ENCODE measurements at regions not wholly inside any gene's neighbourhood (a gene's known extent, or its start where the extent isn't known, plus 50 kb on each side); places are given as distances from the start of the nearest gene placed in this dataset.

DNA sequence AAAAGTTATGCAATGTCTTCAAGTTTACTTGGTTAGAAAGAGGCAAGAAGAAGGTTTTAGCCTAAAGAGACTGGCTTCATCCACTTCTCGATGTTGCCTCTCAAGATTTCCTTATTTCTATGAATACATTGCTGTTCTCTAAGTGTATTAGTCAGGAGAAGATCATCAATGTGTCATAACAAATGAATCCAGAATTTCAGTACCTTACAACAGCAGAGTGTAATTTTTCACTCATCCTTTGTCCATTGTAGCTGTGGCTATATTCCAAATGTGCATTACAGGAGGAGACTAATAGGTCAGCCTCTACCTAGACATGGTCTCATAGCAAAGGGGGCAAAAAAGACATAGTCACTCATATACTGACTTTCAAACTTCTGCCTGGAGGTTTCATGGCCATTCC is 579.1 kb downstream of the PRKD1 start (continued):
- TF ChIP-seq TFAP4 (CRISPR knock-in tag; IDR thresholded peaks at IDR 0.05; ENCODE audit: borderline replicate concordance): no peak
- TF ChIP-seq SP1 (CRISPR knock-in tag; IDR thresholded peaks at IDR 0.05): no peak
- no peak for TF ChIP-seq SIN3B (IDR thresholded peaks at IDR 0.05; ENCODE audit: low read depth)
- TF ChIP-seq ATF7 (IDR thresholded peaks at IDR 0.05): no peak
- no peak for TF ChIP-seq ZNF121 (CRISPR knock-in tag; conservative IDR thresholded peaks at IDR 0.05)
- TF ChIP-seq CREB1 (IDR thresholded peaks at IDR 0.05): no peak
- TF ChIP-seq CREB1 (CRISPR knock-in tag; IDR thresholded peaks at IDR 0.05): no peak
- TF ChIP-seq HEY1 (CRISPR knock-in tag; IDR thresholded peaks at IDR 0.05; ENCODE audit: borderline replicate concordance): no peak
- TF ChIP-seq SREBF1 (IDR thresholded peaks at IDR 0.05; ENCODE audit: borderline replicate concordance, low read depth, low read length): no peak

GRCh38 chr14:29350496-29350895 is 577.2 kb downstream of the PRKD1 start:
- no TSS peak for BruUV-seq (replicated peaks)
- FAIRE-seq: no peak
- no peaks in the 10 kb centered on the region for H3K36me3 ChIP-seq (ENCODE audit: control insufficient read depth, insufficient read depth, low read length)
- no peaks in the 10 kb centered on the region for H3K27me3 ChIP-seq (ENCODE audit: control insufficient read depth in 2 of 2, insufficient read depth in 2 of 2, low read length in 2 of 2)
- no peak overlapping the region for H3K27ac ChIP-seq (ENCODE audit: extremely low read depth, low read depth, low read length)
- no peaks in the 10 kb centered on the region for H3K79me2 ChIP-seq (ENCODE audit: control insufficient read depth, insufficient read depth, low read length)
- TF ChIP-seq, protein P1, sequence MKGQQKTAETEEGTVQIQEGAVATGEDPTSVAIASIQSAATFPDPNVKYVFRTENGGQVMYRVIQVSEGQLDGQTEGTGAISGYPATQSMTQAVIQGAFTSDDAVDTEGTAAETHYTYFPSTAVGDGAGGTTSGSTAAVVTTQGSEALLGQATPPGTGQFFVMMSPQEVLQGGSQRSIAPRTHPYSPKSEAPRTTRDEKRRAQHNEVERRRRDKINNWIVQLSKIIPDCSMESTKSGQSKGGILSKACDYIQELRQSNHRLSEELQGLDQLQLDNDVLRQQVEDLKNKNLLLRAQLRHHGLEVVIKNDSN (CRISPR knock-in tag; IDR thresholded peaks at IDR 0.05): no peak
- TF ChIP-seq HCFC1 (IDR thresholded peaks at IDR 0.05; ENCODE audit: low read depth, low read length): no peak
- TF ChIP-seq ARHGAP35 (IDR thresholded peaks at IDR 0.05; ENCODE audit: partially characterized antibody): no peak
- TF ChIP-seq, protein P2, sequence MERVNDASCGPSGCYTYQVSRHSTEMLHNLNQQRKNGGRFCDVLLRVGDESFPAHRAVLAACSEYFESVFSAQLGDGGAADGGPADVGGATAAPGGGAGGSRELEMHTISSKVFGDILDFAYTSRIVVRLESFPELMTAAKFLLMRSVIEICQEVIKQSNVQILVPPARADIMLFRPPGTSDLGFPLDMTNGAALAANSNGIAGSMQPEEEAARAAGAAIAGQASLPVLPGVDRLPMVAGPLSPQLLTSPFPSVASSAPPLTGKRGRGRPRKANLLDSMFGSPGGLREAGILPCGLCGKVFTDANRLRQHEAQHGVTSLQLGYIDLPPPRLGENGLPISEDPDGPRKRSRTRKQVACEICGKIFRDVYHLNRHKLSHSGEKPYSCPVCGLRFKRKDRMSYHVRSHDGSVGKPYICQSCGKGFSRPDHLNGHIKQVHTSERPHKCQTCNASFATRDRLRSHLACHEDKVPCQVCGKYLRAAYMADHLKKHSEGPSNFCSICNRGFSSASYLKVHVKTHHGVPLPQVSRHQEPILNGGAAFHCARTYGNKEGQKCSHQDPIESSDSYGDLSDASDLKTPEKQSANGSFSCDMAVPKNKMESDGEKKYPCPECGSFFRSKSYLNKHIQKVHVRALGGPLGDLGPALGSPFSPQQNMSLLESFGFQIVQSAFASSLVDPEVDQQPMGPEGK (CRISPR knock-in tag; IDR thresholded peaks at IDR 0.05; ENCODE audit: borderline replicate concordance): no peak
- no peak for TF ChIP-seq JUNB (CRISPR knock-in tag; conservative IDR thresholded peaks at IDR 0.05)
- TF ChIP-seq ZBED1 (IDR thresholded peaks at IDR 0.05): no peak
- TF ChIP-seq, protein P3, sequence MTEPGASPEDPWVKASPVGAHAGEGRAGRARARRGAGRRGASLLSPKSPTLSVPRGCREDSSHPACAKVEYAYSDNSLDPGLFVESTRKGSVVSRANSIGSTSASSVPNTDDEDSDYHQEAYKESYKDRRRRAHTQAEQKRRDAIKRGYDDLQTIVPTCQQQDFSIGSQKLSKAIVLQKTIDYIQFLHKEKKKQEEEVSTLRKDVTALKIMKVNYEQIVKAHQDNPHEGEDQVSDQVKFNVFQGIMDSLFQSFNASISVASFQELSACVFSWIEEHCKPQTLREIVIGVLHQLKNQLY (CRISPR knock-in tag; conservative IDR thresholded peaks at IDR 0.05): no peak
- TF ChIP-seq L3MBTL2 (IDR thresholded peaks at IDR 0.05): no peak
- no peak for TF ChIP-seq TEAD1 (CRISPR knock-in tag; IDR thresholded peaks at IDR 0.05)
- TF ChIP-seq RAD51 (IDR thresholded peaks at IDR 0.05; ENCODE audit: borderline replicate concordance, low read depth): no peak
- TF ChIP-seq FOXK2 (conservative IDR thresholded peaks at IDR 0.05 in 1 of 2, IDR thresholded peaks at IDR 0.05 in 1 of 2; ENCODE audit: low read depth in 2 of 2): no peak
- 0% methylated on average over 3 of the region's 3 CpGs for WGBS (ENCODE audit: insufficient coverage, low coverage, missing lambda C conversion rate)
- H3K4me1 ChIP-seq (replicated peaks in 1 of 2; ENCODE audit: control insufficient read depth in 2 of 2, insufficient read depth in 2 of 2, low read length in 2 of 2): no peaks in the 10 kb centered on the region
- ChIA-PET CTCF (ENCODE audit: low intra/inter-chr PET ratio) (no interaction called here), POLR2A (no interaction called here)
- H3K9me3 ChIP-seq (replicated peaks; ENCODE audit: control insufficient read depth, insufficient read depth, low read depth, low read length): no peaks in the 10 kb centered on the region
- H4K20me1 ChIP-seq (replicated peaks; ENCODE audit: control insufficient read depth, insufficient read depth, low read length): no peaks in the 10 kb centered on the region
- in situ Hi-C loops (cut with MboI) (no loop called here), intact Hi-C loops (cut with micrococcal nuclease) (no loop called here)
- H3K9me1 ChIP-seq (ENCODE audit: control insufficient read depth, insufficient read depth, low read length): no peaks in the 10 kb centered on the region
- H3K4me2 ChIP-seq (ENCODE audit: insufficient read depth, low read length): no peak overlapping the region
- ATAC-seq: no peak
- H3K4me3 ChIP-seq: no peak overlapping the region
- no peak overlapping the region for H3K9ac ChIP-seq (ENCODE audit: insufficient read depth in 1 of 2, low read depth in 2 of 2, low read length in 2 of 2)
- no peak for DNase-seq (ENCODE audit: extremely low read depth in 1 of 4, low spot score in 3 of 4)
- no peak overlapping the region for H2AFZ ChIP-seq (ENCODE audit: low read depth, low read length)
